ENCODE measurements at regions not wholly inside any gene's neighbourhood (a gene's known extent, or its start where the extent isn't known, plus 50 kb on each side); places are given as distances from the start of the nearest gene placed in this dataset.
A peak's percentile ranks its signal among the peaks of the same experiment; 100 is the strongest.
"Not testable (repeated sequence)": the region's sequence is repeated elsewhere in the genome, so short reads cannot be mapped to it uniquely, and the experiment has no call there.

- no peaks in the 10 kb centered on the region for H3K4me1 Mint-ChIP-seq (ENCODE audit: low read depth in 2 of 2)
- DNase-seq (ENCODE audit: low spot score) (no peak), ATAC-seq (no peak)
- H3K9me3 Mint-ChIP-seq, result no peaks in the 10 kb centered on the region
- peaks cover 5 to 7% of the 10 kb centered on the region in 2 donors for H3K27me3 Mint-ChIP-seq
- H3K4me3 Mint-ChIP-seq, result no peak overlapping the region
- H3K27ac Mint-ChIP-seq, result no peak overlapping the region
- no peaks in the 10 kb centered on the region for H3K36me3 Mint-ChIP-seq
Measured at GRCh38 chr1:65632235-65632634, 160.5 kb upstream of the PDE4B start.

GRCh38 chr1:65640046-65640445 lies 152.6 kb upstream of the PDE4B start:
- ATAC-seq (no peak), DNase-seq (ENCODE audit: low spot score) (no peak)
- no peak overlapping the region for H3K27ac Mint-ChIP-seq
- H3K36me3 Mint-ChIP-seq, result no peaks in the 10 kb centered on the region
- H3K9me3 Mint-ChIP-seq, result no peaks in the 10 kb centered on the region
- H3K4me1 Mint-ChIP-seq (ENCODE audit: low read depth in 2 of 2), result no peaks in the 10 kb centered on the region
- H3K27me3 Mint-ChIP-seq, result peaks cover 6 to 7% of the 10 kb centered on the region in 2 donors
- no peak overlapping the region for H3K4me3 Mint-ChIP-seq

- not testable (repeated sequence) for ATAC-seq; H3K4me1 Mint-ChIP-seq (ENCODE audit: low read depth in 2 of 2); H3K27ac Mint-ChIP-seq; H3K36me3 Mint-ChIP-seq; H3K4me3 Mint-ChIP-seq; DNase-seq (ENCODE audit: low spot score); H3K9me3 Mint-ChIP-seq
- peaks cover 2 to 35% of the 10 kb centered on the region in 2 donors for H3K27me3 Mint-ChIP-seq
Measured at GRCh38 chr1:65649185-65649584, 143.5 kb upstream of the PDE4B start.

- no peak overlapping the region for H3K4me3 Mint-ChIP-seq
- H3K36me3 Mint-ChIP-seq, result peaks cover 7% of the 10 kb centered on the region
- H3K27ac Mint-ChIP-seq, result no peak overlapping the region
- H3K27me3 Mint-ChIP-seq, result peaks cover 5 to 46% of the 10 kb centered on the region in 2 donors
- DNase-seq (ENCODE audit: low spot score) (no peak), ATAC-seq (no peak)
- peaks cover 11% of the 10 kb centered on the region for H3K9me3 Mint-ChIP-seq
- no peaks in the 10 kb centered on the region for H3K4me1 Mint-ChIP-seq (ENCODE audit: low read depth in 2 of 2)
Measured at GRCh38 chr1:65650682-65651081, 142.0 kb upstream of the PDE4B start.

DNA sequence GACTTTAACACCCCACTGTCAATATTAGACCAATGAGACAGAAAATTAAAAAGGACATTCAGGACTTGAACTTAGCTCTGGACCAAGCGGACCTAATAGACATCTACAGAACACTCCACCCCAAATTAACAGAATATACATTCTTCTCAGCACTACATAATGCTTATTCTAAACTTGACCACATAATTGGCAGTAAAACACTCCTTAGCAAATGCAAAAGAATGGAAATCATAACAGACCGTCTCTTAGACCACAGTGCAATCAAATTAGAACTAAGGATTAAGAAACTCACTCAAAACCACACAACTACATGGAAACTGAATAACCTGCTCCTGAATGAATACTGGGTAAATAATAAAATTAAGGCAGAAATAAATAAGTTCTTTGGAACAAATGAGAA lies 138.2 kb upstream of the PDE4B start:
- H3K36me3 Mint-ChIP-seq; H3K9me3 Mint-ChIP-seq; ATAC-seq; DNase-seq (ENCODE audit: low spot score); H3K4me3 Mint-ChIP-seq; H3K4me1 Mint-ChIP-seq (ENCODE audit: low read depth in 2 of 2); H3K27ac Mint-ChIP-seq: not testable (repeated sequence)
- peaks cover 5 to 35% of the 10 kb centered on the region in 2 donors for H3K27me3 Mint-ChIP-seq

DNA sequence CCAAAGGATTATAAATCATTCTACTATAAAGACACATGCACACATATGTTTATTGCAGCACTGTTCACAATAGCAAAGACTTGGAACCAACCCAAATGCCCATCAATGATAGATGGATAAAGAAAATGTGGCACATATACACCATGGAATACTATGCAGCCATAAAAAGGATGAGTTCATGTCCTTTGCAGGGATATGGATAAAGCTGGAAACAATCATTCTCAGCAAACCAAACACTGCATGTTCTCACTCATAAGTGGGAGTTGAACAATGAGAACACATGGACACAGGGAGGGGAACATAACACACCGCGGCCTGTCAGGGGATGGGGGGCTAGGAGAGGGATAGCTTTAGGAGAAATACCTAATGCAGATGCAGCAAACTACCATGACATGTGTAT lies 135.1 kb upstream of the PDE4B start:
- H3K36me3 Mint-ChIP-seq; H3K4me3 Mint-ChIP-seq; H3K27ac Mint-ChIP-seq; H3K9me3 Mint-ChIP-seq; H3K4me1 Mint-ChIP-seq (ENCODE audit: low read depth in 2 of 2); ATAC-seq; DNase-seq (ENCODE audit: low spot score): not testable (repeated sequence)
- peaks cover 5 to 30% of the 10 kb centered on the region in 2 donors for H3K27me3 Mint-ChIP-seq

DNA sequence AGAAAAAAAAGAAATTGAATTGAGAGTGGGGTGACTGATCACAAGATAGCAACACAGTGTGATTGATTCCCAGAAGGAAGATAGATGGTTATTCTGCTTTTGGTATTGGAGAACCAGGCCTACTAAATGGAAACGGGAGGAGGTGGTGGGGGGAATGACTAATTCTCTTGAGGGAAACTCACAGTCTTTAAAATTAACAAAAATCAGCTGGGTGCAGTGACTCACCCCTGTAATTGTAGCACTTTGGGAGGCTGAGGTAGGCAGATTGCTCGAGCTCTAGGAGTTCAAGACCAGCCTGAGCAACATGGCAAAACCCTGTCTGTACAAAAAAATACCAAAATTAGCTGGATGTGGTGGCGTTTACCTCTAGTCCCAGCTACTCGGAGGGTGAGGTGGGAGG lies 134.6 kb upstream of the PDE4B start:
- Mint-ChIP-seq H3K4me1 (ENCODE audit: low read depth in 2 of 2) (no peaks in the 10 kb centered on the region), H3K27ac (no peak overlapping the region), H3K36me3 (peaks cover 7% of the 10 kb centered on the region), H3K27me3 (peaks cover 5 to 27% of the 10 kb centered on the region in 2 donors), H3K9me3 (peaks cover 9% of the 10 kb centered on the region), H3K4me3 (no peak overlapping the region)
- DNase-seq (ENCODE audit: low spot score), result no peak
- ATAC-seq, result no peak

DNA sequence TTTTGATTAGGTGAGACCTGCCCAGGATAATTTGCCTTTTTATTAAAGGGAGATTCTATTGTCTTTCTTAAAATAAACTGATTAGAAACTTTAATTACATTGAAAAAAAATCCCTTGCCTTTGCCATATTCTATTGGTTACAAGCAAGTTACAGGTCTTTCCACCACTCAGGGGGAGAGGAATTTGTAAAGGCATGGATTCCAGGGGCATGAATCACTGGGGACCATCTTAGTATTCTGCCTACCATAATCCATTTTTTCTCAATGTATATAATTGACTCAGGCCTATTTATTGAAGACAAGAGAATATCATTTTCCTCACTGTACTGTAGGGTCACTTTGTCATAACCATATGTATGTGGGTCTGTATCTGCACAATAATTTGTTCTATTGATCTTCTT lies 124.3 kb upstream of the PDE4B start:
- H3K27ac Mint-ChIP-seq, result no peak overlapping the region
- H3K9me3 Mint-ChIP-seq, result peaks cover 4% of the 10 kb centered on the region
- H3K27me3 Mint-ChIP-seq, result peaks cover 8 to 26% of the 10 kb centered on the region in 2 donors
- ATAC-seq (no peak), DNase-seq (ENCODE audit: low spot score) (no peak)
- peaks cover 7% of the 10 kb centered on the region for H3K36me3 Mint-ChIP-seq
- H3K4me1 Mint-ChIP-seq (ENCODE audit: low read depth in 2 of 2), result no peaks in the 10 kb centered on the region
- H3K4me3 Mint-ChIP-seq, result no peak overlapping the region

DNA sequence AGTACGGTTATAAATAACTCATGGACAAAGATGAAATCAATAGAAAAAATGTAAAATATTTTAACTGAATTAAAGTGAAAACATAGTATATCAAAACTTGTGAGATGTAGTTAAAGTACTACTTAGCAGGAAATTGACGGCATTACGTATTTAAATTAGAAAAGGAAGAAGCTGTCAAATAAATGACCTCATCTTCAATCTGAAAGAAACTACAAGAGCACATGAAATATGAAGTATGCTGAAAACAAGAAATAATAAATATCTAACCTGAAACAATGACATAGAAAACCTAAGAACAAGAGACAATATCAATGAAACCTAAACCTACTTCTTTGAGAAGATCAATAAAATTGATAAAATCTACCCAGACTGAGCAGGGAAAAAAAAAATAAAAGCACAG lies 122.2 kb upstream of the PDE4B start:
- no peak for ATAC-seq
- Mint-ChIP-seq H3K4me1 (ENCODE audit: low read depth in 2 of 2) (no peaks in the 10 kb centered on the region), H3K4me3 (no peak overlapping the region)

GRCh38 chr1:65674522-65674921 lies 118.2 kb upstream of the PDE4B start:
- ATAC-seq, result no peak
- no peak for DNase-seq (ENCODE audit: low spot score)
- H3K27ac Mint-ChIP-seq, result no peak overlapping the region
- no peaks in the 10 kb centered on the region for H3K36me3 Mint-ChIP-seq
- H3K4me3 Mint-ChIP-seq, result no peak overlapping the region
- no peaks in the 10 kb centered on the region for H3K4me1 Mint-ChIP-seq (ENCODE audit: low read depth in 2 of 2)
- H3K27me3 Mint-ChIP-seq, result peaks cover 5 to 9% of the 10 kb centered on the region in 2 donors
- no peaks in the 10 kb centered on the region for H3K9me3 Mint-ChIP-seq

More for the DNA sequence above, 122.2 kb upstream of the PDE4B start:
- H3K9me3 Mint-ChIP-seq, result peaks cover 4% of the 10 kb centered on the region
- H3K27ac Mint-ChIP-seq, result no peak overlapping the region
- peaks cover 8 to 15% of the 10 kb centered on the region in 2 donors for H3K27me3 Mint-ChIP-seq
- peaks cover 7% of the 10 kb centered on the region for H3K36me3 Mint-ChIP-seq
- no peak for DNase-seq (ENCODE audit: low spot score)

GRCh38 chr1:65679773-65680172 lies 112.9 kb upstream of the PDE4B start:
- no peaks in the 10 kb centered on the region for H3K36me3 Mint-ChIP-seq
- peaks cover 3 to 22% of the 10 kb centered on the region in 2 donors for H3K27me3 Mint-ChIP-seq
- H3K4me3 Mint-ChIP-seq, result no peak overlapping the region
- no peak for DNase-seq (ENCODE audit: low spot score)
- no peak for ATAC-seq
- H3K9me3 Mint-ChIP-seq, result no peaks in the 10 kb centered on the region
- no peak overlapping the region for H3K27ac Mint-ChIP-seq
- H3K4me1 Mint-ChIP-seq (ENCODE audit: low read depth in 2 of 2), result no peaks in the 10 kb centered on the region

DNA sequence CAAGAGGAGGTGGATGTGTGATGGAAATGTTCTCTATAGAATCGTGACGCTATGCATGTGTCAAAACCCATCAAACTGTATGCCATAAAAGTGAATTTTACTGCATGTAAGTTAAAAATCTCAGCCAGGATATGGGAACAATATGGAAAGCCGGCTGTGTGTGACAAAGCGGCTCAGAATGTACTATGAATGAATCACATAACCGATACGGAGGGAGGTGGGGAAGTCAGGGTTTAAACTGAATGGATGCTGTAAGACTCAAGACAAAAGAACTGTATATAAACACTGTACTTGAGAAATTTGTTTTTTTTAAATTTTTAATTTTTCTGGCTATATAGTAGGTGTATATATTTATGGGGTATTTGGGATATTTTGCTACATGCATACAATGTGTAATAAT lies 111.6 kb upstream of the PDE4B start:
- no peaks in the 10 kb centered on the region for H3K4me1 Mint-ChIP-seq (ENCODE audit: low read depth in 2 of 2)
- ATAC-seq (no peak), DNase-seq (ENCODE audit: low spot score) (no peak)
- no peaks in the 10 kb centered on the region for H3K36me3 Mint-ChIP-seq
- H3K27ac Mint-ChIP-seq, result no peak overlapping the region
- H3K27me3 Mint-ChIP-seq, result peaks cover 5 to 28% of the 10 kb centered on the region in 2 donors
- no peaks in the 10 kb centered on the region for H3K9me3 Mint-ChIP-seq
- no peak overlapping the region for H3K4me3 Mint-ChIP-seq

DNA sequence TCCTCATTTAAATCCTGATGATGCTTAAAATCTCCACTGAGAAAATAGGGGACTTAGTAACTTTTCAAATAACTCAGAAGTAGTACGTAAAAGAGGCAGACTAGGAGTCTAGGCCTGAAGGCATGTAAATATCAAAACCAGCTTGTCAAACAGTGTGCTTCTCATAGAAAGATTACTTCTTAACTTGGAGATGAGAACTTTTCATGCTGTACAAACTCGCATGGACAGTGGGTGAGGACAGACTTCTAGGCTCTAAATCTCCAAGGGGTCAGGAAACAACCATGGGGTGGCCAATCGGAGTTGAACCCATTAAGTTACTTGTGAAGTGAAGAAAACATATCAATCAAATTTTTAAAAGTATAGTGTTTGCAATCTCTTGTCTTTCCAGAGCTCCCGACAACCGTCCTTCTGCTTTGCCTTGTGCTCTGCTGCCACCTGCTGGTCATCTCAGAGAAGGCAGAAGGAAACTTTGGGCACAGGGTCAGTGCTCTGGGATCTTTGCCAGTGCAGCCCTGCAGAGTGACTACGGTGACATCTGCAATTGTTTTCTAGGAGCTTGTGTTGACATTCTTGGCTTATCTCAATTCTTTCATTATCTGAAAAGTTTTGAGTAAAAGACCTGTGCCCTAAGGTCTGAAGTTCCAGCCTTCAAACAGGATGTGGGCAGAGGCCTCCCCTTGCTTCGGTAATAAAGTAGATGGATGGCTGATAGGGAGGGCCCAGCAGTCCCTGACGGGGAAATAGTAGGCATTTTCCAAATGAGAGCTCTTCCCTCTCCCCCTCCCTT lies 105.1 kb upstream of the PDE4B start:
- Mint-ChIP-seq H3K4me3 (no peak overlapping the region), H3K27me3 (peaks cover 10 to 23% of the 10 kb centered on the region in 2 donors), H3K27ac (no peak overlapping the region), H3K4me1 (ENCODE audit: low read depth in 2 of 2) (peaks cover 0 to 3% of the 10 kb centered on the region in 2 donors), H3K36me3 (no peaks in the 10 kb centered on the region), H3K9me3 (no peaks in the 10 kb centered on the region)
- ATAC-seq (peak; percentile 72 to 76), DNase-seq (ENCODE audit: low spot score) (peak; percentile 67)

- no peak overlapping the region for H3K27ac Mint-ChIP-seq
- no peaks in the 10 kb centered on the region for H3K36me3 Mint-ChIP-seq
- DNase-seq (ENCODE audit: low spot score), result no peak
- H3K27me3 Mint-ChIP-seq, result peaks cover 10 to 23% of the 10 kb centered on the region in 2 donors
- ATAC-seq, result no peak
- H3K4me3 Mint-ChIP-seq, result no peak overlapping the region
- H3K4me1 Mint-ChIP-seq (ENCODE audit: low read depth in 2 of 2), result peaks cover 0 to 3% of the 10 kb centered on the region in 2 donors
- no peaks in the 10 kb centered on the region for H3K9me3 Mint-ChIP-seq
Measured at GRCh38 chr1:65688215-65688566, 104.5 kb upstream of the PDE4B start.

DNA sequence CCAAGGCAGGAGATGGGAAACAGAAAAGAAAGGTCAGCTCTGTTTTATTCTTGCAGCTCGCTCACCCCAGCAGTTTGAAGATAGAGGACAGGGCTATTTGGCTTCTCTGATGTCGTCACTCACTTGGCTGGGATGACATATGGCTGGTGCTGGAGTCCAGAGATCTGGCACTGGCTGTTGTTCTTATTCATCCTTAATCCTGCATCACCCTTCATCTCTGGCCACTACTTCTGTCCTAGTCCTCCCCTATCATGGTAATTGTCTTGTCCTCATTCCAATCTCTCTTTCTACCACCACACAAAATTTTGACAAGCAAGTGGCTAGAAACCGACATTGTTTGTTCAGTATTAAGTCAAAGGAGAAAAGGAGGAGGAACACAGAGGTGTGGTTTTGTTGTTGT lies 103.8 kb upstream of the PDE4B start:
- DNase-seq (ENCODE audit: low spot score) (no peak), ATAC-seq (no peak)
- no peaks in the 10 kb centered on the region for H3K9me3 Mint-ChIP-seq
- H3K4me3 Mint-ChIP-seq, result no peak overlapping the region
- H3K4me1 Mint-ChIP-seq (ENCODE audit: low read depth in 2 of 2), result peaks cover 0 to 3% of the 10 kb centered on the region in 2 donors
- H3K27ac Mint-ChIP-seq, result no peak overlapping the region
- peaks cover 10 to 23% of the 10 kb centered on the region in 2 donors for H3K27me3 Mint-ChIP-seq
- no peaks in the 10 kb centered on the region for H3K36me3 Mint-ChIP-seq
